Activated T-cell treated with anti-CD3 and anti-CD28 coated beads, Interleukin-2, amount 50 U/mL, for 72 hours (primary cell): ENCODE measurements at regions not wholly inside any gene's neighbourhood (a gene's known extent, or its start where the extent isn't known, plus 50 kb on each side); places are given as distances from the start of the nearest gene placed in this dataset.
"Not testable (repeated sequence)": the region's sequence is repeated elsewhere in the genome, so short reads cannot be mapped to it uniquely, and the experiment has no call there.

Experiments
- ATAC-seq, 2 donors: fragments of 150-1000 bp; cut with Tn5 transposase; replicated peaks in 1 of 2; 2 replicates each; pipeline ENCODE4 v1.10.0; 2021; ENCODE audit warnings: moderate library complexity in 2 of 2, mild to moderate bottlenecking in 1 of 2
- DNase-seq, 2 donors: peaks; one replicate each; pipeline ENCODE4 v3.0.0; 2021 to 2022; ENCODE audit warnings: mixed read lengths in 1 of 2
- H3K27ac Mint-ChIP-seq: one replicate; pipeline ENCODE4 v1.8.0; 2022; ENCODE audit warnings: mild to moderate bottlenecking, moderate library complexity, mixed read lengths
- H3K27me3 Mint-ChIP-seq: one replicate; pipeline ENCODE4 v1.8.0; 2022; ENCODE audit warnings: low read depth, mixed read lengths
- H3K36me3 Mint-ChIP-seq, 2 donors: one replicate each; pipeline ENCODE4 v1.8.0; 2022; ENCODE audit warnings: mixed read lengths in 2 of 2, mild to moderate bottlenecking in 1 of 2; ENCODE audit not compliant: insufficient read depth in 2 of 2
- H3K4me1 Mint-ChIP-seq: one replicate; pipeline ENCODE4 v1.8.0; 2022; ENCODE audit warnings: low read depth, mixed read lengths
- H3K4me3 Mint-ChIP-seq, 2 donors: one replicate each; pipeline ENCODE4 v1.8.0; 2022; ENCODE audit warnings: mild to moderate bottlenecking in 2 of 2, mixed read lengths in 2 of 2, moderate library complexity in 2 of 2
- H3K9me3 Mint-ChIP-seq, 2 donors: one replicate each; pipeline ENCODE4 v1.8.0; 2022; ENCODE audit warnings: mixed read lengths in 2 of 2

- Mint-ChIP-seq H3K4me1 (no peaks in the 10 kb centered on the region), H3K9me3 (peaks cover 3% of the 10 kb centered on the region in 2 donors), H3K4me3 (no peak overlapping the region), H3K36me3 (no peaks in the 10 kb centered on the region), H3K27me3 (no peaks in the 10 kb centered on the region), H3K27ac (no peak overlapping the region)
- no peak for DNase-seq
- no peak for ATAC-seq
Measured at GRCh38 chr4:33780952-33781791, 2463.1 kb downstream of the ARAP2 start.

GRCh38 chr4:33785843-33786242 is 2458.5 kb downstream of the ARAP2 start:
- Mint-ChIP-seq H3K36me3 (no peaks in the 10 kb centered on the region), H3K4me1 (no peaks in the 10 kb centered on the region), H3K4me3 (no peak overlapping the region), H3K27ac (no peak overlapping the region), H3K9me3 (peaks cover 0 to 3% of the 10 kb centered on the region in 2 donors), H3K27me3 (no peaks in the 10 kb centered on the region)
- DNase-seq (no peak), ATAC-seq (no peak)

- no peaks in the 10 kb centered on the region for H3K27me3 Mint-ChIP-seq
- H3K4me1 Mint-ChIP-seq, result no peaks in the 10 kb centered on the region
- no peak for ATAC-seq
Measured at GRCh38 chr4:33802578-33802977, 2441.7 kb downstream of the ARAP2 start.

GRCh38 chr4:33825685-33826084 is 2418.6 kb downstream of the ARAP2 start:
- Mint-ChIP-seq H3K36me3 (no peaks in the 10 kb centered on the region), H3K9me3 (peaks cover 3 to 7% of the 10 kb centered on the region in 2 donors), H3K27me3 (no peaks in the 10 kb centered on the region), H3K4me1 (no peaks in the 10 kb centered on the region), H3K27ac (no peak overlapping the region), H3K4me3 (no peak overlapping the region)
- no peak for ATAC-seq
- no peak for DNase-seq

More at GRCh38 chr4:33802578-33802977, 2441.7 kb downstream of the ARAP2 start:
- peaks cover 0 to 1% of the 10 kb centered on the region in 2 donors for H3K36me3 Mint-ChIP-seq
- no peak for DNase-seq
- H3K4me3 Mint-ChIP-seq, result no peak overlapping the region
- peaks cover 4 to 8% of the 10 kb centered on the region in 2 donors for H3K9me3 Mint-ChIP-seq
- no peak overlapping the region for H3K27ac Mint-ChIP-seq

GRCh38 chr4:33829356-33829755 is 2415.0 kb downstream of the ARAP2 start:
- H3K27me3 Mint-ChIP-seq, ATAC-seq, DNase-seq, H3K27ac Mint-ChIP-seq, H3K36me3 Mint-ChIP-seq, H3K9me3 Mint-ChIP-seq, H3K4me3 Mint-ChIP-seq, H3K4me1 Mint-ChIP-seq: not testable (repeated sequence)

- ATAC-seq, result no peak
Measured at GRCh38 chr4:33831442-33832066, 2412.8 kb downstream of the ARAP2 start.

GRCh38 chr4:33835764-33836163 is 2408.6 kb downstream of the ARAP2 start:
- not testable (repeated sequence) for ATAC-seq, H3K27ac Mint-ChIP-seq, H3K4me1 Mint-ChIP-seq, H3K4me3 Mint-ChIP-seq, H3K36me3 Mint-ChIP-seq, H3K9me3 Mint-ChIP-seq, DNase-seq, H3K27me3 Mint-ChIP-seq

More at GRCh38 chr4:33831442-33832066, 2412.8 kb downstream of the ARAP2 start:
- Mint-ChIP-seq H3K36me3 (no peaks in the 10 kb centered on the region), H3K27ac (no peak overlapping the region), H3K4me3 (no peak overlapping the region), H3K27me3 (no peaks in the 10 kb centered on the region), H3K4me1 (no peaks in the 10 kb centered on the region), H3K9me3 (peaks cover 4 to 5% of the 10 kb centered on the region in 2 donors)
- DNase-seq, result no peak

- Mint-ChIP-seq H3K9me3 (peaks cover 0 to 2% of the 10 kb centered on the region in 2 donors), H3K4me1 (no peaks in the 10 kb centered on the region), H3K27ac (no peak overlapping the region), H3K36me3 (no peaks in the 10 kb centered on the region), H3K27me3 (no peaks in the 10 kb centered on the region), H3K4me3 (no peak overlapping the region)
- DNase-seq (no peak), ATAC-seq (no peak)
Measured at GRCh38 chr4:33837043-33837838, 2407.1 kb downstream of the ARAP2 start.

- H3K36me3 Mint-ChIP-seq, result no peaks in the 10 kb centered on the region
- H3K27me3 Mint-ChIP-seq, result no peaks in the 10 kb centered on the region
- no peak overlapping the region for H3K27ac Mint-ChIP-seq
- no peak for ATAC-seq
- peaks cover 0 to 2% of the 10 kb centered on the region in 2 donors for H3K9me3 Mint-ChIP-seq
- H3K4me1 Mint-ChIP-seq, result no peaks in the 10 kb centered on the region
- H3K4me3 Mint-ChIP-seq, result no peak overlapping the region
- no peak for DNase-seq
Measured at GRCh38 chr4:33841120-33841519, 2403.2 kb downstream of the ARAP2 start.

- no peak for DNase-seq
- peaks cover 4 to 6% of the 10 kb centered on the region in 2 donors for H3K9me3 Mint-ChIP-seq
- ATAC-seq, result no peak
- no peak overlapping the region for H3K4me3 Mint-ChIP-seq
- no peak overlapping the region for H3K27ac Mint-ChIP-seq
- H3K27me3 Mint-ChIP-seq, result no peaks in the 10 kb centered on the region
- H3K36me3 Mint-ChIP-seq, result peaks cover 2% of the 10 kb centered on the region in 2 donors
- H3K4me1 Mint-ChIP-seq, result no peaks in the 10 kb centered on the region
Measured at GRCh38 chr4:33850371-33850902, 2393.9 kb downstream of the ARAP2 start.

GRCh38 chr4:33853670-33854069 is 2390.6 kb downstream of the ARAP2 start:
- H3K27me3 Mint-ChIP-seq, ATAC-seq, H3K4me3 Mint-ChIP-seq, H3K9me3 Mint-ChIP-seq, H3K27ac Mint-ChIP-seq, DNase-seq, H3K36me3 Mint-ChIP-seq, H3K4me1 Mint-ChIP-seq: not testable (repeated sequence)

- H3K36me3 Mint-ChIP-seq, result peaks cover 5 to 10% of the 10 kb centered on the region in 2 donors
- H3K4me3 Mint-ChIP-seq, result no peak overlapping the region
- H3K27ac Mint-ChIP-seq, result no peak overlapping the region
- H3K9me3 Mint-ChIP-seq, result peaks cover 7 to 19% of the 10 kb centered on the region in 2 donors
- DNase-seq (no peak), ATAC-seq (no peak)
- H3K4me1 Mint-ChIP-seq, result no peaks in the 10 kb centered on the region
- no peaks in the 10 kb centered on the region for H3K27me3 Mint-ChIP-seq
Measured at GRCh38 chr4:33864290-33864859, 2379.9 kb downstream of the ARAP2 start.
